Prostate gland (tissue), 2 donors: ENCODE measurements at regions not wholly inside any gene's neighbourhood (a gene's known extent, or its start where the extent isn't known, plus 50 kb on each side); places are given as distances from the start of the nearest gene placed in this dataset.

Experiments
- CTCF ChIP-seq, 4 experiments: fragments of 200-600 bp in 2 of 4; fragments of 450-650 bp in 2 of 4; sonication (generic) in 2 of 4; IDR thresholded peaks; 1 replicate in 3 of 4; 2 replicates in 1 of 4; pipeline ENCODE4 v1.5.1; 2016 to 2019; ENCODE audit warnings: antibody characterized with exemption in 4 of 4, mild to moderate bottlenecking in 2 of 4, moderate library complexity in 2 of 4
- POLR2A ChIP-seq: fragments of 450-650 bp; IDR thresholded peaks from one replicate; pipeline ENCODE4 v1.6.1; 2016; ENCODE audit warnings: antibody characterized with exemption, mild to moderate bottlenecking
- POLR2AphosphoS5 ChIP-seq: sonication (generic); formaldehyde crosslinking; IDR thresholded peaks from one replicate; pipeline ENCODE4 v1.6.1; 2017; ENCODE audit warnings: antibody characterized with exemption

GRCh38 chr3:168416446-168416845 lies 320.7 kb upstream of the GOLIM4 start:
- TF ChIP-seq CTCF (IDR thresholded peaks at IDR 0.05) (no peak), POLR2A (no peak), POLR2AphosphoS5 (no peak)
